ENCODE measurements at regions not wholly inside any gene's neighbourhood (a gene's known extent, or its start where the extent isn't known, plus 50 kb on each side); places are given as distances from the start of the nearest gene placed in this dataset.

- FAIRE-seq (no peak), DNase-seq (ENCODE audit: low read depth) (no peak)
- H3K9ac ChIP-seq (ENCODE audit: low read length), result no peak overlapping the region
- H3K27me3 ChIP-seq (ENCODE audit: insufficient read depth, low read length), result no peaks in the 10 kb centered on the region
- Mint-ChIP-seq H3K27ac (ENCODE audit: unreplicated experiment) (no peak overlapping the region), H3K9me3 (ENCODE audit: unreplicated experiment) (no peaks in the 10 kb centered on the region), H3K36me3 (ENCODE audit: low read depth, unreplicated experiment) (no peaks in the 10 kb centered on the region), H3K4me1 (ENCODE audit: low read depth, unreplicated experiment) (no peaks in the 10 kb centered on the region), H3K27me3 (ENCODE audit: low read depth, unreplicated experiment) (no peaks in the 10 kb centered on the region), H3K4me3 (ENCODE audit: unreplicated experiment) (no peak overlapping the region)
- H4K20me1 ChIP-seq (ENCODE audit: insufficient read depth, low read length), result no peaks in the 10 kb centered on the region
- no peaks in the 10 kb centered on the region for H3K9me3 ChIP-seq (ENCODE audit: insufficient read depth, low read depth, low read length)
- no peak overlapping the region for H3K27ac ChIP-seq (ENCODE audit: low read depth, low read length)
- no peaks in the 10 kb centered on the region for H3K79me2 ChIP-seq (ENCODE audit: insufficient read depth, low read length)
- no peaks in the 10 kb centered on the region for H3K4me1 ChIP-seq (ENCODE audit: insufficient read depth, low read length)
- no peaks in the 10 kb centered on the region for H3K36me3 ChIP-seq (ENCODE audit: insufficient read depth, low read length)
- no peak overlapping the region for H3K4me3 ChIP-seq (ENCODE audit: insufficient read depth, low read depth, low read length)
- H2AFZ ChIP-seq (ENCODE audit: low read depth, low read length), result no peak overlapping the region
- H3K4me2 ChIP-seq (ENCODE audit: low read length), result no peak overlapping the region
- TF ChIP-seq EZH2 (IDR thresholded peaks at IDR 0.05; ENCODE audit: insufficient read depth, low read length), result no peak
- TF ChIP-seq, protein P1, sequence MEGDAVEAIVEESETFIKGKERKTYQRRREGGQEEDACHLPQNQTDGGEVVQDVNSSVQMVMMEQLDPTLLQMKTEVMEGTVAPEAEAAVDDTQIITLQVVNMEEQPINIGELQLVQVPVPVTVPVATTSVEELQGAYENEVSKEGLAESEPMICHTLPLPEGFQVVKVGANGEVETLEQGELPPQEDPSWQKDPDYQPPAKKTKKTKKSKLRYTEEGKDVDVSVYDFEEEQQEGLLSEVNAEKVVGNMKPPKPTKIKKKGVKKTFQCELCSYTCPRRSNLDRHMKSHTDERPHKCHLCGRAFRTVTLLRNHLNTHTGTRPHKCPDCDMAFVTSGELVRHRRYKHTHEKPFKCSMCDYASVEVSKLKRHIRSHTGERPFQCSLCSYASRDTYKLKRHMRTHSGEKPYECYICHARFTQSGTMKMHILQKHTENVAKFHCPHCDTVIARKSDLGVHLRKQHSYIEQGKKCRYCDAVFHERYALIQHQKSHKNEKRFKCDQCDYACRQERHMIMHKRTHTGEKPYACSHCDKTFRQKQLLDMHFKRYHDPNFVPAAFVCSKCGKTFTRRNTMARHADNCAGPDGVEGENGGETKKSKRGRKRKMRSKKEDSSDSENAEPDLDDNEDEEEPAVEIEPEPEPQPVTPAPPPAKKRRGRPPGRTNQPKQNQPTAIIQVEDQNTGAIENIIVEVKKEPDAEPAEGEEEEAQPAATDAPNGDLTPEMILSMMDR (IDR thresholded peaks at IDR 0.05; ENCODE audit: insufficient read depth, low read depth, low read length), result no peak
Observed at GRCh38 chr21:26709090-26709489, 136.0 kb upstream of the CYYR1 start.

DNA sequence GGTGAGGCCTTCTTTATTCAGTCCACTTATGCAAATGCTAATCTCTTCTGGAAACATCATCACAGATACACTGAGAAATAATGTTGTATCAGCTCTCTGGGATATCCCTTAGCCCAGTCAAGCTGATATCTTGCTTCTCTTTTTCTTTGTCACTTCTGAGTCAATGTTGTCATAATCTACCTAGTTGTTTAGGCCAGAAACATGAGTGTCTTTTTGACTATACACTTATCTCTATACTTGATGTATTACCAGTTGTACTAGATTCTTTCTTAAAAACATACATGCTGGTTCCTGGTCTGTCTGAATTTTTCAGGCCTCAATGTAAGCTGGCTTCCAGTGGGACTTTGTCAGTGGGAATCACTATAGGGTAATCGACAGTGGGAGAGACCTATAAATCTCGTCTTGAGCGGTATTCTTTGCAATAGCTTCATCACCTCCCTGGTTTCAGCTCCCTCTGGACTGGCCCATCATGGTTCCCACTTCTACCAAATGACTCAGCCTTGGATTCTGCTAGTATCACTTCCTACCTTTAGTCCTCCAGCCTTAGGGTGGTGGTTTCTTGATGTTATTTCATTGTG is 135.2 kb upstream of the CYYR1 start:
- Histone ChIP-seq H4K20me1 (ENCODE audit: insufficient read depth, low read length) (no peaks in the 10 kb centered on the region), H3K27me3 (ENCODE audit: insufficient read depth, low read length) (no peaks in the 10 kb centered on the region), H3K9me3 (ENCODE audit: insufficient read depth, low read depth, low read length) (no peaks in the 10 kb centered on the region), H3K27ac (ENCODE audit: low read depth, low read length) (no peak overlapping the region), H2AFZ (ENCODE audit: low read depth, low read length) (no peak overlapping the region), H3K36me3 (ENCODE audit: insufficient read depth, low read length) (no peaks in the 10 kb centered on the region), H3K9ac (ENCODE audit: low read length) (no peak overlapping the region), H3K4me1 (ENCODE audit: insufficient read depth, low read length) (no peaks in the 10 kb centered on the region), H3K4me3 (ENCODE audit: insufficient read depth, low read depth, low read length) (no peak overlapping the region), H3K79me2 (ENCODE audit: insufficient read depth, low read length) (no peaks in the 10 kb centered on the region), H3K4me2 (ENCODE audit: low read length) (no peak overlapping the region)
- no peaks in the 10 kb centered on the region for H3K27me3 Mint-ChIP-seq (ENCODE audit: low read depth, unreplicated experiment)
- no peaks in the 10 kb centered on the region for H3K36me3 Mint-ChIP-seq (ENCODE audit: low read depth, unreplicated experiment)
- no peak overlapping the region for H3K27ac Mint-ChIP-seq (ENCODE audit: unreplicated experiment)
- no peak overlapping the region for H3K4me3 Mint-ChIP-seq (ENCODE audit: unreplicated experiment)
- no peaks in the 10 kb centered on the region for H3K4me1 Mint-ChIP-seq (ENCODE audit: low read depth, unreplicated experiment)
- FAIRE-seq (no peak), DNase-seq (ENCODE audit: low read depth) (no peak)
- no peaks in the 10 kb centered on the region for H3K9me3 Mint-ChIP-seq (ENCODE audit: unreplicated experiment)
- TF ChIP-seq, protein P1 (IDR thresholded peaks at IDR 0.05; ENCODE audit: insufficient read depth, low read depth, low read length), result no peak
- TF ChIP-seq EZH2 (IDR thresholded peaks at IDR 0.05; ENCODE audit: insufficient read depth, low read length), result no peak

DNA sequence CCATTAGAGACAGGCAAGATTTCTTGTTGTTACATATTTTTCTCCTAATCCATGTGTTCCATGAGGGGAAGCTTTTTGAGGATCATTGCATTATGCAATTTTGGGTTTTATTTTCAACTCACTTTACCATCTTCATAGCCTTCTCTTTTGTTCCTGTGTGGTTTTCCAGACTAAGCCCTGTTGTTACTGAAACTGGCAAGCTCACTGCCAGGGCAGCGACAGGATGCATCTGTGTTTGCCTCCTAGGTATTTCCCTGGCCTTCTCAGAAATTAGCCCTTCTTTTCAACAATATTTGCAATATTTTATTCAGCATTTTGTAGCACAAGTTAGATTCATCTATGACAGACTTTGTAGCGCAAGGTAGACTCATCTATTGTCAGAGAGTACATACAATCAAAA is 134.2 kb upstream of the CYYR1 start:
- TF ChIP-seq EZH2 (IDR thresholded peaks at IDR 0.05; ENCODE audit: insufficient read depth, low read length), result no peak
- TF ChIP-seq, protein P1 (IDR thresholded peaks at IDR 0.05; ENCODE audit: insufficient read depth, low read depth, low read length), result no peak
- no peaks in the 10 kb centered on the region for H3K4me1 Mint-ChIP-seq (ENCODE audit: low read depth, unreplicated experiment)
- Histone ChIP-seq H3K36me3 (ENCODE audit: insufficient read depth, low read length) (no peaks in the 10 kb centered on the region), H3K4me3 (ENCODE audit: insufficient read depth, low read depth, low read length) (no peak overlapping the region), H3K79me2 (ENCODE audit: insufficient read depth, low read length) (no peaks in the 10 kb centered on the region), H3K27me3 (ENCODE audit: insufficient read depth, low read length) (no peaks in the 10 kb centered on the region), H3K27ac (ENCODE audit: low read depth, low read length) (no peak overlapping the region), H3K4me2 (ENCODE audit: low read length) (no peak overlapping the region), H3K9me3 (ENCODE audit: insufficient read depth, low read depth, low read length) (no peaks in the 10 kb centered on the region), H4K20me1 (ENCODE audit: insufficient read depth, low read length) (no peaks in the 10 kb centered on the region), H2AFZ (ENCODE audit: low read depth, low read length) (no peak overlapping the region), H3K4me1 (ENCODE audit: insufficient read depth, low read length) (no peaks in the 10 kb centered on the region), H3K9ac (ENCODE audit: low read length) (no peak overlapping the region)
- FAIRE-seq, result no peak
- no peak overlapping the region for H3K27ac Mint-ChIP-seq (ENCODE audit: unreplicated experiment)
- no peaks in the 10 kb centered on the region for H3K9me3 Mint-ChIP-seq (ENCODE audit: unreplicated experiment)
- H3K27me3 Mint-ChIP-seq (ENCODE audit: low read depth, unreplicated experiment), result no peaks in the 10 kb centered on the region
- no peaks in the 10 kb centered on the region for H3K36me3 Mint-ChIP-seq (ENCODE audit: low read depth, unreplicated experiment)
- DNase-seq (ENCODE audit: low read depth), result no peak
- no peak overlapping the region for H3K4me3 Mint-ChIP-seq (ENCODE audit: unreplicated experiment)
